Osteoblast (primary cell): ENCODE measurements at regions not wholly inside any gene's neighbourhood (a gene's known extent, or its start where the extent isn't known, plus 50 kb on each side); places are given as distances from the start of the nearest gene placed in this dataset.

ENCODE experiments used
- DNase-seq: peaks from one replicate; pipeline ENCODE4 v3.0.0; 2011; ENCODE audit warnings: low spot score, mixed read lengths; ENCODE audit not compliant: insufficient read length; ENCODE audit errors: missing footprints
- H2AFZ ChIP-seq: 2 replicates; pipeline ENCODE4 v1.6.0; 2011; ENCODE audit warnings: mild to moderate bottlenecking, low read length
- H3K27ac ChIP-seq: 2 replicates; pipeline ENCODE4 v1.5.1; 2011; ENCODE audit warnings: mild to moderate bottlenecking, low read depth, low read length, moderate library complexity
- H3K27me3 ChIP-seq: 2 replicates; pipeline ENCODE4 v1.6.0; 2012; ENCODE audit warnings: mild to moderate bottlenecking, control low read depth, inconsistent platforms, low read length, moderate library complexity; ENCODE audit not compliant: insufficient read depth
- H3K36me3 ChIP-seq: 2 replicates; pipeline ENCODE4 v1.5.1; 2011; ENCODE audit warnings: mild to moderate bottlenecking, low read length, control low read depth, moderate library complexity; ENCODE audit not compliant: insufficient read depth
- H3K4me1 ChIP-seq: 2 replicates; pipeline ENCODE4 v1.5.1; 2011; ENCODE audit warnings: mild to moderate bottlenecking, low read length, control low read depth, moderate library complexity; ENCODE audit not compliant: insufficient read depth
- H3K4me2 ChIP-seq: 2 replicates; pipeline ENCODE4 v1.6.0; 2011; ENCODE audit warnings: mild to moderate bottlenecking, low read length; ENCODE audit not compliant: insufficient read depth
- H3K4me3 ChIP-seq: fragments of 200-600 bp; sonication (generic); 3 replicates; pipeline ENCODE4 v1.5.1; 2012; ENCODE audit warnings: mild to moderate bottlenecking, low read length, inconsistent platforms; ENCODE audit not compliant: insufficient read depth
- H3K79me2 ChIP-seq: 2 replicates; pipeline ENCODE4 v1.6.0; 2012; ENCODE audit warnings: mild to moderate bottlenecking, low read length, control low read depth, inconsistent platforms; ENCODE audit not compliant: insufficient read depth
- H3K9me3 ChIP-seq: 2 replicates; pipeline ENCODE4 v1.5.1; 2011; ENCODE audit warnings: low read depth, low read length, control low read depth
- H4K20me1 ChIP-seq: 2 replicates; pipeline ENCODE4 v1.6.0; 2012; ENCODE audit warnings: mild to moderate bottlenecking, low read length, control low read depth; ENCODE audit not compliant: insufficient read depth
- TF ChIP-seq, protein P1 (sequence below): IDR thresholded peaks from 2 replicates; pipeline ENCODE4 v1.5.1; 2011; ENCODE audit warnings: mild to moderate bottlenecking, low read depth, low read length, moderate library complexity; ENCODE audit errors: extremely low read depth

- Histone ChIP-seq H3K4me1 (no peaks in the 10 kb centered on the region), H3K36me3 (no peaks in the 10 kb centered on the region), H3K4me3 (no peak overlapping the region), H2AFZ (no peak overlapping the region), H3K4me2 (no peak overlapping the region), H4K20me1 (no peaks in the 10 kb centered on the region), H3K79me2 (no peaks in the 10 kb centered on the region), H3K27ac (no peak overlapping the region), H3K9me3 (no peaks in the 10 kb centered on the region), H3K27me3 (peaks cover 8% of the 10 kb centered on the region)
- no peak for DNase-seq
- TF ChIP-seq, protein P1, sequence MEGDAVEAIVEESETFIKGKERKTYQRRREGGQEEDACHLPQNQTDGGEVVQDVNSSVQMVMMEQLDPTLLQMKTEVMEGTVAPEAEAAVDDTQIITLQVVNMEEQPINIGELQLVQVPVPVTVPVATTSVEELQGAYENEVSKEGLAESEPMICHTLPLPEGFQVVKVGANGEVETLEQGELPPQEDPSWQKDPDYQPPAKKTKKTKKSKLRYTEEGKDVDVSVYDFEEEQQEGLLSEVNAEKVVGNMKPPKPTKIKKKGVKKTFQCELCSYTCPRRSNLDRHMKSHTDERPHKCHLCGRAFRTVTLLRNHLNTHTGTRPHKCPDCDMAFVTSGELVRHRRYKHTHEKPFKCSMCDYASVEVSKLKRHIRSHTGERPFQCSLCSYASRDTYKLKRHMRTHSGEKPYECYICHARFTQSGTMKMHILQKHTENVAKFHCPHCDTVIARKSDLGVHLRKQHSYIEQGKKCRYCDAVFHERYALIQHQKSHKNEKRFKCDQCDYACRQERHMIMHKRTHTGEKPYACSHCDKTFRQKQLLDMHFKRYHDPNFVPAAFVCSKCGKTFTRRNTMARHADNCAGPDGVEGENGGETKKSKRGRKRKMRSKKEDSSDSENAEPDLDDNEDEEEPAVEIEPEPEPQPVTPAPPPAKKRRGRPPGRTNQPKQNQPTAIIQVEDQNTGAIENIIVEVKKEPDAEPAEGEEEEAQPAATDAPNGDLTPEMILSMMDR, result no peak
These were observed 69.8 kb upstream of the DNAH14 start for GRCh38 chr1:224859651-224860050.

DNA sequence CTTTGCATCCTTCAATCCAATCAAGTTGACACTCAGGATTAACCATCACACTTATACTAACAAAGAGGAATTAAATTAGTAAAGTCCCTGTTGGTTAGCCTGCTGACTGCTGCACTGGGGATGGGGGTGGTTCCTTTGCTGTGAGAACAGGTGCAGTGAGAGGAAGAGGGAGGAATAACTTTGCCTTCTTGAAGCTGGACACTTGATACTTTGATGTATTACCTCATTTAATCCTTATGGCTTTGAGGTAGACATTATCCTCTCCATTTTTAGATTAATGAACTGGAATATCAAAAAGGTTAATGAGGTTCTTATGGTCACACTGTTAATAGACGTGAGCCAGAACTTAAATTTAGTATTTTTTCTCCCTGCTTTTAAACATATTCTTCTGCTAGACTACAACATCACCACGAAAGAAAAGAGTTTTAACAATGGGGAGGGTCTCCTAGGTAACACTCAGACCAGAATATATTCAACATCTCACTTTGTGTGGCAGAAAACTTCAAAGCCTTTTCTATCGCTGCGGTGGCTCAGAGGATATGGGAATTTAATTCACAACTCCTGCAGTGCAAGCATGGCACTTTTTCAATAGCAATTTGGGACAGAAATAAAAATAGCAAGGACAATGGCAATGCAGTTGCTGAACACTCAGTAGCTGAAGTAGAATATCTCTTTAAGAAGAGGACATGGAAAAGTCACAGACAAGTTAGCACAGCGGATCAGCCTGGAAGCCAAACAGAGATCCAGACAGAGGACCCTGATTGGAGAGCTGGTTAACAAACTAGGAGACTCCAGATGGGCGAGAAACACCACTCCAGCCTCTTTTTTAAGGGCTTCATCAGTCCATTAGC lies 68.8 kb upstream of the DNAH14 start:
- Histone ChIP-seq H3K4me1 (no peaks in the 10 kb centered on the region), H3K9me3 (no peaks in the 10 kb centered on the region), H2AFZ (no peak overlapping the region), H3K4me2 (no peak overlapping the region), H4K20me1 (no peaks in the 10 kb centered on the region), H3K36me3 (no peaks in the 10 kb centered on the region), H3K4me3 (no peak overlapping the region), H3K79me2 (no peaks in the 10 kb centered on the region), H3K27ac (no peak overlapping the region), H3K27me3 (peaks cover 8% of the 10 kb centered on the region)
- TF ChIP-seq, protein P1, result no peak
- no peak for DNase-seq

- H3K9me3 ChIP-seq, result peaks cover 1% of the 10 kb centered on the region
- H3K4me3 ChIP-seq, result no peak overlapping the region
- no peaks in the 10 kb centered on the region for H3K79me2 ChIP-seq
- TF ChIP-seq, protein P1, result no peak
- no peaks in the 10 kb centered on the region for H3K4me1 ChIP-seq
- peaks cover 8% of the 10 kb centered on the region for H3K27me3 ChIP-seq
- H3K36me3 ChIP-seq, result no peaks in the 10 kb centered on the region
- no peak for DNase-seq
- no peak overlapping the region for H3K27ac ChIP-seq
- no peak overlapping the region for H3K4me2 ChIP-seq
- no peak overlapping the region for H2AFZ ChIP-seq
- no peaks in the 10 kb centered on the region for H4K20me1 ChIP-seq
These were observed 68.1 kb upstream of the DNAH14 start for GRCh38 chr1:224861339-224861716.

DNA sequence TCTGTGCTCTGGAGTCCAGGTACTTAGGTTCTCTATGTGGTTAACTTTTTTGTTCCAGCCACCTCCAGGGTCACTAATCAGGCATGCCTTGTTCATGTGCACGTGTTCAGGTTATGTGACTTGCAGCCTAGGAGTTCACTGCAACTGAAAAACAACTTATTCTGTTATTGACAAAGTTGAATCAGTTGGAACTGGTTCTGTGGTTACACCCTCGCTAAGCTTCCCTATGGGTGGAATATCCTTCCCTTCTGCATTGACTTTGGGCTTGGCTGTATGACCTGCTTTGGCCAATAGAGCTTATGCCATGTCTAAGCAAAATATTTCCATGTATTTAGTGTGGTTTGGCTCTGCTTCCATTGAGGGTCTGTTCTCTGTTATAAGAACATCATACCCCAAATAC lies 66.0 kb upstream of the DNAH14 start:
- Histone ChIP-seq H3K79me2 (no peaks in the 10 kb centered on the region), H3K27me3 (peaks cover 8% of the 10 kb centered on the region), H3K27ac (no peak overlapping the region), H4K20me1 (no peaks in the 10 kb centered on the region), H3K4me3 (no peak overlapping the region), H3K4me1 (no peaks in the 10 kb centered on the region), H3K4me2 (no peak overlapping the region), H2AFZ (no peak overlapping the region), H3K36me3 (no peaks in the 10 kb centered on the region), H3K9me3 (peaks cover 2% of the 10 kb centered on the region)
- no peak for DNase-seq
- TF ChIP-seq, protein P1, result no peak
